NCI-H128 (cell line): ENCODE measurements at regions not wholly inside any gene's neighbourhood (a gene's known extent, or its start where the extent isn't known, plus 50 kb on each side); places are given as distances from the start of the nearest gene placed in this dataset.

Experiments
- DNase-seq: peaks from one replicate; lab custom pipeline; 2025; ENCODE audit not compliant: unreplicated experiment; lab: John Stamatoyannopoulos, UW

- DNase-seq, result no peak
These were observed 403.3 kb upstream of the MEF2C start for GRCh38 chr5:89286320-89286719.

GRCh38 chr5:89283728-89284493 lies 400.9 kb upstream of the MEF2C start:
- no peak for DNase-seq

- no peak for DNase-seq
These were observed 399.8 kb upstream of the MEF2C start for GRCh38 chr5:89282554-89283510.

- no peak for DNase-seq
These were observed 399.0 kb upstream of the MEF2C start for GRCh38 chr5:89281766-89282553.

GRCh38 chr5:89281211-89281610 lies 398.2 kb upstream of the MEF2C start:
- DNase-seq, result no peak

- no peak for DNase-seq
These were observed 397.4 kb upstream of the MEF2C start for GRCh38 chr5:89280103-89281037.

GRCh38 chr5:89279391-89280036 lies 396.5 kb upstream of the MEF2C start:
- no peak for DNase-seq

GRCh38 chr5:89277816-89278215 lies 394.8 kb upstream of the MEF2C start:
- DNase-seq, result no peak

GRCh38 chr5:89276566-89277305 lies 393.8 kb upstream of the MEF2C start:
- DNase-seq, result no peak

- DNase-seq, result no peak
These were observed 392.3 kb upstream of the MEF2C start for GRCh38 chr5:89275066-89275855.

- DNase-seq, result no peak
These were observed 390.3 kb upstream of the MEF2C start for GRCh38 chr5:89273289-89273688.

GRCh38 chr5:89270901-89271300 lies 387.9 kb upstream of the MEF2C start:
- no peak for DNase-seq

- DNase-seq, result no peak
These were observed 386.7 kb upstream of the MEF2C start for GRCh38 chr5:89269721-89270120.

GRCh38 chr5:89268460-89268859 lies 385.5 kb upstream of the MEF2C start:
- DNase-seq, result no peak

- no peak for DNase-seq
These were observed 384.8 kb upstream of the MEF2C start for GRCh38 chr5:89267788-89268187.

GRCh38 chr5:89265511-89266179 lies 382.7 kb upstream of the MEF2C start:
- no peak for DNase-seq

- no peak for DNase-seq
These were observed 380.9 kb upstream of the MEF2C start for GRCh38 chr5:89263846-89264245.

- no peak for DNase-seq
These were observed 379.0 kb upstream of the MEF2C start for GRCh38 chr5:89262030-89262429.
